Sigmoid colon (tissue), 6 donors: ENCODE measurements at regions not wholly inside any gene's neighbourhood (a gene's known extent, or its start where the extent isn't known, plus 50 kb on each side); places are given as distances from the start of the nearest gene placed in this dataset.

Experiments used
- DNase-seq: peaks from one replicate; pipeline ENCODE4 v3.0.0-alpha.2; 2019
- H3K27ac ChIP-seq, 4 donors: fragments of 200-600 bp; sonication (generic); one replicate each; pipeline ENCODE4 v1.5.1; 2016 to 2019; ENCODE audit warnings: mild to moderate bottlenecking in 1 of 4
- H3K27me3 ChIP-seq, 3 donors: fragments of 200-600 bp; sonication (generic); one replicate each; pipeline ENCODE4 v1.5.1; 2019; ENCODE audit warnings: mild to moderate bottlenecking in 1 of 3
- H3K36me3 ChIP-seq, 4 donors: fragments of 200-600 bp; sonication (generic); one replicate each; pipeline ENCODE4 v1.5.1; 2016 to 2019
- H3K4me1 ChIP-seq, 4 donors: fragments of 200-600 bp; sonication (generic); one replicate each; pipeline ENCODE4 v1.5.1; 2017 to 2019
- H3K4me3 ChIP-seq, 4 donors: fragments of 200-600 bp; sonication (generic); one replicate each; pipeline ENCODE4 v1.5.1; 2017 to 2019; ENCODE audit warnings: mild to moderate bottlenecking in 2 of 4, moderate library complexity in 1 of 4
- H3K9me3 ChIP-seq, 4 donors: fragments of 200-600 bp in 3 of 4; sonication (generic) in 3 of 4; one replicate each; pipeline versions ENCODE4 v1.5.1 to v1.6.1; 2013 to 2019
- EP300 ChIP-seq, 4 donors: sonication (generic); formaldehyde crosslinking; IDR thresholded peaks; one replicate each; pipeline ENCODE4 v1.6.1; 2017; ENCODE audit warnings: antibody characterized with exemption in 4 of 4
- POLR2A ChIP-seq, 2 donors: fragments of 450-650 bp; IDR thresholded peaks; one replicate each; pipeline ENCODE4 v1.6.1; 2016; ENCODE audit warnings: antibody characterized with exemption in 2 of 2, mild to moderate bottlenecking in 2 of 2, moderate library complexity in 2 of 2
- POLR2AphosphoS5 ChIP-seq, 4 donors: sonication (generic); formaldehyde crosslinking; IDR thresholded peaks; one replicate each; pipeline ENCODE4 v1.6.1; 2017; ENCODE audit warnings: antibody characterized with exemption in 4 of 4
- WGBS, 2 donors: extraction: QIAGEN DNeasy Blood & Tissue Kit; methylation state at CpG; one replicate each; pipeline ENCODE4 v1.1.7; 2013; 5-methylcytosine and 5-hydroxymethylcytosine counted together
- intact Hi-C: fragments of 100-400 bp; cut with DNase I; formaldehyde crosslinking; loops from one replicate; pipeline ENCODE4 v1.15.1; 2023
- TF ChIP-seq, protein P1 (sequence below), 4 experiments: fragments of 450-650 bp in 3 of 4; fragments of 200-600 bp in 1 of 4; IDR thresholded peaks; one replicate each; pipeline ENCODE4 v1.5.1; 2016 to 2019; ENCODE audit warnings: antibody characterized with exemption in 4 of 4, mild to moderate bottlenecking in 3 of 4, moderate library complexity in 2 of 4
- donor health status: healthy with polysubstance abuse.
- donor health status: healthy.

DNA sequence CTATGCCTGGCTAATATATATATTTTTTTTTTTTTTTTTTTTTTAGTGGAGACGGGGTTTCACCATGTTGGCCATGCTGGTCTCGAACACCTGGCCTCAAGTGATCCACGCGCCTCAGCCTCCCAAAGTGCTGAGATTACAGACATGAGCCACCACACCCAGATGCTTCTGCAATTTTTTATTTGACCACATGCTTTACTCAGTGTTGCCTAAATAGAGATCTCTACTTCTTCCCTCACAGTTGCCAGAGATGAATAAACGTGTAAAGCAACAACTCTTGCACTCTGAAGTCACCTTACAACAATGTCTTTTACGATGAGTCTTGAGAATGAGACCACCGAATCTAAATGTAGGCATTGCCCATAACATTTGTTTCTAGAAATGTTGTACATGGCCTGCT is 107.9 kb upstream of the FRMD4A start:
- no peak for DNase-seq
- TF ChIP-seq, protein P1, sequence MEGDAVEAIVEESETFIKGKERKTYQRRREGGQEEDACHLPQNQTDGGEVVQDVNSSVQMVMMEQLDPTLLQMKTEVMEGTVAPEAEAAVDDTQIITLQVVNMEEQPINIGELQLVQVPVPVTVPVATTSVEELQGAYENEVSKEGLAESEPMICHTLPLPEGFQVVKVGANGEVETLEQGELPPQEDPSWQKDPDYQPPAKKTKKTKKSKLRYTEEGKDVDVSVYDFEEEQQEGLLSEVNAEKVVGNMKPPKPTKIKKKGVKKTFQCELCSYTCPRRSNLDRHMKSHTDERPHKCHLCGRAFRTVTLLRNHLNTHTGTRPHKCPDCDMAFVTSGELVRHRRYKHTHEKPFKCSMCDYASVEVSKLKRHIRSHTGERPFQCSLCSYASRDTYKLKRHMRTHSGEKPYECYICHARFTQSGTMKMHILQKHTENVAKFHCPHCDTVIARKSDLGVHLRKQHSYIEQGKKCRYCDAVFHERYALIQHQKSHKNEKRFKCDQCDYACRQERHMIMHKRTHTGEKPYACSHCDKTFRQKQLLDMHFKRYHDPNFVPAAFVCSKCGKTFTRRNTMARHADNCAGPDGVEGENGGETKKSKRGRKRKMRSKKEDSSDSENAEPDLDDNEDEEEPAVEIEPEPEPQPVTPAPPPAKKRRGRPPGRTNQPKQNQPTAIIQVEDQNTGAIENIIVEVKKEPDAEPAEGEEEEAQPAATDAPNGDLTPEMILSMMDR (IDR thresholded peaks at IDR 0.05) = no peak
- TF ChIP-seq EP300 (IDR thresholded peaks at IDR 0.05) = no peak
- no peak for TF ChIP-seq POLR2A (IDR thresholded peaks at IDR 0.05)
- no peak for TF ChIP-seq POLR2AphosphoS5 (IDR thresholded peaks at IDR 0.05)
- H3K9me3 ChIP-seq = no peaks in the 10 kb centered on the region
- H3K27ac ChIP-seq = no peak overlapping the region
- intact Hi-C loops = no loop called here
- no peak overlapping the region for H3K4me3 ChIP-seq
- no peaks in the 10 kb centered on the region for H3K27me3 ChIP-seq
- peaks cover 0 to 8% (median 2%) of the 10 kb centered on the region in 4 donors for H3K4me1 ChIP-seq
- H3K36me3 ChIP-seq = no peaks in the 10 kb centered on the region
- 80 to 83% methylated on average over 7 of the region's 7 CpGs for WGBS, 2 donors

DNA sequence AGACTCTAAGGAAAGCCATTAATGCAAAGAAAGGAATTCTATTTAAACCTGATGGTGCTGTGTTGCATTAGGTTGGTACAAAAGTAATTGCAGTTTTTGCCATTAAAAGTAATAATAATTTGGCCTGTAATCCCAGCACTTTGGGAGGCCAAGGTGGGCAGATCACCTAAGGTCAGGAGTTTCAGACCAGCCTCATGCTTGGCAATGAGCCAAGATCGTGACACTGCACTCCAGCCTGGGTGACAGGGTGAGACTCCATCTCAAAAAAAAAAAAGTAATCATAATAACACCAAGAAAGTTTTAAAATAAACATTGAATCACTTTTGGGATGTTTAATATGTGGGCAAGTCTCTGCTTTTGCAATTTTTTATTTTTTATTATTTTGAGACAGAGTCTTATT is 107.3 kb upstream of the FRMD4A start:
- no peak overlapping the region for H3K4me3 ChIP-seq
- no peak for DNase-seq
- H3K9me3 ChIP-seq = no peaks in the 10 kb centered on the region
- intact Hi-C loops = no loop called here
- no peaks in the 10 kb centered on the region for H3K27me3 ChIP-seq
- no peaks in the 10 kb centered on the region for H3K36me3 ChIP-seq
- TF ChIP-seq, protein P1 (IDR thresholded peaks at IDR 0.05) = no peak
- TF ChIP-seq POLR2A (IDR thresholded peaks at IDR 0.05) = no peak
- no peak for TF ChIP-seq POLR2AphosphoS5 (IDR thresholded peaks at IDR 0.05)
- no peak for TF ChIP-seq EP300 (IDR thresholded peaks at IDR 0.05)
- H3K4me1 ChIP-seq = peaks cover 0 to 8% (median 2%) of the 10 kb centered on the region in 4 donors
- no peak overlapping the region for H3K27ac ChIP-seq
- WGBS, 2 donors = 17 to 48% methylated on average over 1 of the region's 1 CpG

DNA sequence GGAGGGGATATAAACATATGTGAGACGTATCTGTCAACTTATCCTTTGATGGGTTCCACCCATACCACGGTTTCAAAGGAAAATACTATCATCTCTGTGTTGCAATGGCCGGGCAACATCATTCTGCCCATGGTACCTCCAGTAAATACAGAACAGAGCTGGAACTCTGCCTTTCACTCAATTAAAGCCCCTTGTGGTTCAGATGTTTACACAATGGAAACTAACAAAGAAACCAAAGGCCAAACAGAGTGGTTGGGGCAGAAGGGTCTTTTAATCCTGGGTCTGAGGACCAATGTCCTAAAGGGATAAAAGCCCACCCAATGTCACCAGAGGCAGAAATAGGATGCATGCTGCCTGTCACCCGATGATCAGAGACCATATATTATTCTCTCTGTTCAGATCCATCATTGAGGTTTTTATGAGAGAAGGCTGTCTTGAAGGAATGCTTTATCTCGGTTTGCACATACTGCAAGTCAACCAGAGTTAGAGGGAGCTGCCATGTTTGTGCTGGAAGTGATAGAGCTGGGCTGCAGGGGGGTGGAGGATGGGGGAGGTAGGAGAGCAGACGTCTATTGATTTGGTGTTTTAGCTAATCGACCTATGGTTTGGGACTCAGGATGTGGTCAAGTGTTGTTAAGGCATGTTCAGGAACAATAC is 105.4 kb upstream of the FRMD4A start:
- peaks cover 0 to 8% (median 2%) of the 10 kb centered on the region in 4 donors for H3K4me1 ChIP-seq
- H3K4me3 ChIP-seq = no peak overlapping the region
- intact Hi-C loops = no loop called here
- no peak for DNase-seq
- H3K9me3 ChIP-seq = no peaks in the 10 kb centered on the region
- WGBS, 2 donors = 67 to 68% methylated on average over 7 of the region's 7 CpGs
- no peaks in the 10 kb centered on the region for H3K27me3 ChIP-seq
- TF ChIP-seq EP300 (IDR thresholded peaks at IDR 0.05) (no peak), POLR2AphosphoS5 (IDR thresholded peaks at IDR 0.05) (no peak), POLR2A (IDR thresholded peaks at IDR 0.05) (no peak)
- TF ChIP-seq, protein P1 (IDR thresholded peaks at IDR 0.05) = no peak
- H3K27ac ChIP-seq = no peak overlapping the region
- H3K36me3 ChIP-seq = no peaks in the 10 kb centered on the region

DNA sequence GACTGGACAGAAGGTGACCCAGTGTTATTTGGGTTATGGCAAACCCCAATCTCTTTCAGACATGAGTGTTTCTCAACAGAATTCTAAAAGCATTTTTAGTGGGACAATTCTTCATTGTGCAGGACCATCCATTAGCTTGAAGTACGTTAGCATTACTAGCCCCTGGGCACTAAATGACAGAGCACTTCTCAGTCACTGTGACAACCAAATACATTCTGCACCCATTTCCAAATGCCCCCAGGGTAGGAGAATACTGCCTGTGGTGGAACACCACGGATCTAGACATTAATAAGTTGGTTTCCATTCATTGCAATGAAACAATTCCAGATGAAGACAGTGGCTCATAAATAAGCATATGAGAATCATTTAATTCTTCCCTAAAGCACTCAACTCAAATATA is 102.4 kb upstream of the FRMD4A start:
- Histone ChIP-seq H3K27me3 (no peaks in the 10 kb centered on the region), H3K27ac (no peak overlapping the region), H3K9me3 (no peaks in the 10 kb centered on the region), H3K4me3 (no peak overlapping the region), H3K4me1 (no peaks in the 10 kb centered on the region), H3K36me3 (no peaks in the 10 kb centered on the region)
- WGBS, 2 donors = 77 to 78% methylated on average over 2 of the region's 2 CpGs
- TF ChIP-seq, protein P1 (IDR thresholded peaks at IDR 0.05) = no peak
- no peak for TF ChIP-seq EP300 (IDR thresholded peaks at IDR 0.05)
- TF ChIP-seq POLR2A (IDR thresholded peaks at IDR 0.05) = no peak
- no peak for TF ChIP-seq POLR2AphosphoS5 (IDR thresholded peaks at IDR 0.05)
- DNase-seq = no peak
- intact Hi-C loops = no loop called here

DNA sequence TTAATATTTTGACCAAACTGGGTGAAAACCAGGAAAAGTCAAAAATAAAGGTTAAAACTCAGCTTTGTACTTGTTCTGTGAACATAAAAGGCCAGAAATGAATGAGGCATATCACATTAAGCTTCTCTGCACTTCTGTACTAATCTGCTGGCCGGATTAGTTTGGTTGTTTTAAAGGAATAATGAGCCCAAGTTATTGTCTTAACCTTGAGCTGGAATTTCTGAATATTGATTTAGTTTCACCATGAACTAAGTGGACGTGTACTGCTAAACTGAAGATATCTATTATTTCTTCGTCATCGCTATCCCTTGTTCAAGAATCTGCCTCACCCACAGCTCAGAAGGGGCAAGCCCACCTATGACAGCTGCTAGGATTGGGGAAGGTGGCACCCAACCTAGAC is 101.1 kb upstream of the FRMD4A start:
- no peak for DNase-seq
- H3K4me1 ChIP-seq = no peaks in the 10 kb centered on the region
- TF ChIP-seq POLR2A (IDR thresholded peaks at IDR 0.05) (no peak), POLR2AphosphoS5 (IDR thresholded peaks at IDR 0.05) (no peak), EP300 (IDR thresholded peaks at IDR 0.05) (no peak)
- TF ChIP-seq, protein P1 (IDR thresholded peaks at IDR 0.05) = no peak
- no peaks in the 10 kb centered on the region for H3K9me3 ChIP-seq
- H3K4me3 ChIP-seq = no peak overlapping the region
- WGBS, 2 donors = 88 to 90% methylated on average over 4 of the region's 4 CpGs
- H3K36me3 ChIP-seq = no peaks in the 10 kb centered on the region
- no peaks in the 10 kb centered on the region for H3K27me3 ChIP-seq
- intact Hi-C loops = no loop called here
- H3K27ac ChIP-seq = no peak overlapping the region
